ENCODE measurements at regions not wholly inside any gene's neighbourhood (a gene's known extent, or its start where the extent isn't known, plus 50 kb on each side); places are given as distances from the start of the nearest gene placed in this dataset.

DNA sequence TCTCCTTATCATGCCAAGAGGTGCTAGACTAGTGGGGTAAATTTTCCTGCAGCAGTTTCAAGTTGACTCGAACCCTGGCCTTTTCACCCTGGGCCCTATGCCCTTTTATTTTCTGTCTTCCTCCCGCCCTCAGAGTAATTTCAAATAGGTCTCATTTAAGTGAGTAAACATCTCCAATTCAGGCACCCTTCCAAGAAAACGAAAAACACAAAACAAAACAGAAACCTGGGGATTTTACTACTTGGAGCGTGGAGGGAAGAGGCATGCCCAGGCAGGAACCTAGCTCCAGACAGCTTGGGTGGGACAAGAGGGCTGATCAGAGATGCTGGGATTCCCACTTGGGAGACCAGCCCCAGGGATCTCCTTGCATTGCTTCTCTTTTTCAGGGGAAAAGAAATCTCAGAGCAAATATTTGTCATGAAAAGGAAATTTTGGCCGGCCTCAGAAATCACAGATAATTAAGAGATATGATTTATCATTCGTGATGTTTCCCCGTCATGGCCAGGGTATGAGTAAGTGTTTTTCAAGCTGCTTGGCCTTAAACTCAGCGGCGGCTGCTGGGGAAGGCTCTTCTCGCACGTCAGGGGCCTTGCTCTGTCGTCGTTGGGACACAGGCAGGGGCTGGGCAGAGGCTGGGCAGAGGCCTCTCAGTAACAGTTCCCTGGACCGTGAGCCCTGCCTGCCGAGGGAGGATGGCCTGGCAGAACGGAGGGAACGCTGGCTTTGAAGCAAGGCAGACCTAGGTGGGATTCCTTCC, 248.6 kb upstream of the KLF4 start:
- Histone ChIP-seq H3K4me3 (no peak overlapping the region), H3K36me3 (no peaks in the 10 kb centered on the region), H3K27me3 (no peaks in the 10 kb centered on the region), H3K27ac (peak overlapping the region; percentile 33 to 63 (median 56)), H3K4me1 (peaks cover 16 to 48% (median 27%) of the 10 kb centered on the region in 4 donors), H3K9me3 (no peaks in the 10 kb centered on the region)
- in situ Hi-C loops (cut with MboI; ENCODE audit: low pct_ligation_motif_present in 1 of 4, low pct_unique_long_range_greater_than_20kb in 1 of 4, low sequenced_read_pairs in 3 of 4) (loop anchor here in 1 of 4 donors (25.0 kb wide), 1 partner anchor 251 kb away; the partner anchor contains the start of gene KLF4), intact Hi-C loops (cut with DNase I; ENCODE audit: low total_unique reads) (no loop called here)
- TF ChIP-seq, protein P1, sequence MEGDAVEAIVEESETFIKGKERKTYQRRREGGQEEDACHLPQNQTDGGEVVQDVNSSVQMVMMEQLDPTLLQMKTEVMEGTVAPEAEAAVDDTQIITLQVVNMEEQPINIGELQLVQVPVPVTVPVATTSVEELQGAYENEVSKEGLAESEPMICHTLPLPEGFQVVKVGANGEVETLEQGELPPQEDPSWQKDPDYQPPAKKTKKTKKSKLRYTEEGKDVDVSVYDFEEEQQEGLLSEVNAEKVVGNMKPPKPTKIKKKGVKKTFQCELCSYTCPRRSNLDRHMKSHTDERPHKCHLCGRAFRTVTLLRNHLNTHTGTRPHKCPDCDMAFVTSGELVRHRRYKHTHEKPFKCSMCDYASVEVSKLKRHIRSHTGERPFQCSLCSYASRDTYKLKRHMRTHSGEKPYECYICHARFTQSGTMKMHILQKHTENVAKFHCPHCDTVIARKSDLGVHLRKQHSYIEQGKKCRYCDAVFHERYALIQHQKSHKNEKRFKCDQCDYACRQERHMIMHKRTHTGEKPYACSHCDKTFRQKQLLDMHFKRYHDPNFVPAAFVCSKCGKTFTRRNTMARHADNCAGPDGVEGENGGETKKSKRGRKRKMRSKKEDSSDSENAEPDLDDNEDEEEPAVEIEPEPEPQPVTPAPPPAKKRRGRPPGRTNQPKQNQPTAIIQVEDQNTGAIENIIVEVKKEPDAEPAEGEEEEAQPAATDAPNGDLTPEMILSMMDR (IDR thresholded peaks at IDR 0.05) = no peak
- TF ChIP-seq POLR2AphosphoS5 (IDR thresholded peaks at IDR 0.05) = no peak
- no peak for TF ChIP-seq EP300 (IDR thresholded peaks at IDR 0.05; ENCODE audit: low read depth)
- TF ChIP-seq POLR2A (IDR thresholded peaks at IDR 0.05) = no peak
- no peak for DNase-seq
- 37 to 43% methylated on average over 6 to 17 of the region's 17 CpGs for WGBS, 2 donors (ENCODE audit: low coverage in 1 of 2)

DNA sequence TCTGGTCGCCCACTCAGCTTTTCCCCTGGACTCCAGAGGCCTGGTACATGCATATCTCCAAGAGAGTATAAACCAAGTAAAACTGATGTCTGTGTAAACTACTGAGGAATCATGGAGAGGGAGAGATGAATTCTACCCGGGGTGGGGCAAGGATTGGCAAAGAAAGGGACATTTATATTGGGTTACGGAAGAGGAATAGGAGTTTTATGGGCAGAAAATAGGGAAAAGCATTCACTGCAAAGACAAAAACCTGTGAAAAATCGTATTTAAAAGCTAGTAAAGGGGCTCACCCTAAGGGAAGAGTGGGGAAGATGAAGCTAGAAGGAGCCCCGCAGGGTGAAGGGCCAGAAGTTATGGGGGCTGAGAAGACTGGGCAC, 248.0 kb upstream of the KLF4 start:
- Histone ChIP-seq H3K27me3 (no peaks in the 10 kb centered on the region), H3K36me3 (no peaks in the 10 kb centered on the region), H3K4me3 (no peak overlapping the region), H3K4me1 (peaks cover 20 to 53% (median 32%) of the 10 kb centered on the region in 4 donors), H3K9me3 (no peaks in the 10 kb centered on the region), H3K27ac (peak overlapping the region; percentile 33 to 63 (median 56))
- TF ChIP-seq, protein P1 (IDR thresholded peaks at IDR 0.05) = no peak
- no peak for TF ChIP-seq POLR2AphosphoS5 (IDR thresholded peaks at IDR 0.05)
- TF ChIP-seq POLR2A (IDR thresholded peaks at IDR 0.05) = no peak
- TF ChIP-seq EP300 (IDR thresholded peaks at IDR 0.05; ENCODE audit: low read depth) = no peak
- no peak for DNase-seq
- WGBS, 2 donors (ENCODE audit: low coverage in 1 of 2) = 60 to 100% methylated on average over 1 to 5 of the region's 5 CpGs
- in situ Hi-C loops (cut with MboI; ENCODE audit: low pct_ligation_motif_present in 1 of 4, low pct_unique_long_range_greater_than_20kb in 1 of 4, low sequenced_read_pairs in 3 of 4) (loop anchor here in 1 of 4 donors (25.0 kb wide), 1 partner anchor 250 kb away; the partner anchor contains the start of gene KLF4), intact Hi-C loops (cut with DNase I; ENCODE audit: low total_unique reads) (no loop called here)

- no peaks in the 10 kb centered on the region for H3K27me3 ChIP-seq
- intact Hi-C loops (cut with DNase I; ENCODE audit: low total_unique reads) = no loop called here
- in situ Hi-C loops (cut with MboI; ENCODE audit: low pct_ligation_motif_present in 1 of 4, low pct_unique_long_range_greater_than_20kb in 1 of 4, low sequenced_read_pairs in 3 of 4) = loop anchor here in 1 of 4 donors (25.0 kb wide), 1 partner anchor 249 kb away; the partner anchor contains the start of gene KLF4
- no peak overlapping the region for H3K27ac ChIP-seq
- no peaks in the 10 kb centered on the region for H3K36me3 ChIP-seq
- 100% methylated on average over 1 of the region's 1 CpG; no CpG with 5 or more reads in 1 of the 2 donors for WGBS, 2 donors (ENCODE audit: low coverage in 1 of 2)
- H3K4me3 ChIP-seq = no peak overlapping the region
- no peaks in the 10 kb centered on the region for H3K9me3 ChIP-seq
- TF ChIP-seq EP300 (IDR thresholded peaks at IDR 0.05; ENCODE audit: low read depth) (no peak), POLR2AphosphoS5 (IDR thresholded peaks at IDR 0.05) (no peak), POLR2A (IDR thresholded peaks at IDR 0.05) (no peak)
- TF ChIP-seq, protein P1 (IDR thresholded peaks at IDR 0.05) = no peak
- DNase-seq = no peak
- peaks cover 21 to 56% (median 33%) of the 10 kb centered on the region in 4 donors for H3K4me1 ChIP-seq
These were observed 246.3 kb upstream of the KLF4 start for GRCh38 chr9:107735821-107736220.

DNA sequence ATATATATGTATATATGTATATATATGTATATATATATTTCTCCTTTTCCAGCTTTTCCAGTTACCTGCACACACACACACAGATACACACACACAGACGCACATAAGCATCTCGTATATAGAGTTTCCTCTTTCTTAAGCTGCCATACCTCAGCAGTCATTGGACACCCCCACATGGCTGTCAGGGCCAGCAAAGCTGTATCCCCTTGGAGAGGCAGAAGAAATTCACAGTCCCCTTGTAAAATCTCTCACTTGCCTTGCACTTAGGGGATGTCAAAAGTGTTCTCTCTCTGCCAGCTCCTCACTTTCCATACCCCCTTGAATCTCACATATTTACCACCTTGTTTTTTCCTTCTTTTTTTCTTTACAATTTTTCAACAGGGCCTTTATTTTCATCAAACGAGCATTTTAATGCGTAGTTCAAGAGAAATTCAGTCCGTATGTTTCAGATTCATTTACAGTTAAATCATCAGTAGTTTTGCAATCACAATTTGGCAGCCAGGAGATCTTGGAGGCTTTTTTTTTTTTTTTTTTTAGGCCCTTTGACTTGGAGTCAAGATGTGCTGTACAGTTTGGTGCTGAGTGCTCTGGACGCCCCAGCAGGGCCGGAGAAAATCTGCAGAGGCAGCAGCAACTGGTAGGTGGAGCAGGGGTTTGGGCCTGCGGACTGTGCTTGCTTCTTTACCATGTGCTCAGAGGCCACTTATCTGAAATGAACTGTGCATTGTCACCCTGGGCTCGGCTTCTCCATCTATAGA, 244.9 kb upstream of the KLF4 start:
- 74 to 84% methylated on average over 6 to 9 of the region's 9 CpGs for WGBS, 2 donors (ENCODE audit: low coverage in 1 of 2)
- H3K27ac ChIP-seq = peak overlapping the region; percentile 67 to 86 (median 80)
- H3K4me3 ChIP-seq = no peak overlapping the region
- TF ChIP-seq, protein P1 (IDR thresholded peaks at IDR 0.05) = no peak
- peak in 1 of 3 donors; percentile 25 for TF ChIP-seq POLR2AphosphoS5 (IDR thresholded peaks at IDR 0.05)
- peaks cover 21 to 44% (median 27%) of the 10 kb centered on the region in 4 donors for H3K4me1 ChIP-seq
- intact Hi-C loops (cut with DNase I; ENCODE audit: low total_unique reads) = no loop called here
- H3K27me3 ChIP-seq = no peaks in the 10 kb centered on the region
- in situ Hi-C loops (cut with MboI; ENCODE audit: low pct_ligation_motif_present in 1 of 4, low pct_unique_long_range_greater_than_20kb in 1 of 4, low sequenced_read_pairs in 3 of 4) = loop anchor here in 1 of 4 donors (25.0 kb wide), 1 partner anchor 247 kb away; the partner anchor contains the start of gene KLF4
- H3K36me3 ChIP-seq = no peaks in the 10 kb centered on the region
- DNase-seq = no peak
- no peaks in the 10 kb centered on the region for H3K9me3 ChIP-seq

Measured in transverse colon (tissue), 4 donors.